HEK293 (cell line): ENCODE measurements at regions not wholly inside any gene's neighbourhood (a gene's known extent, or its start where the extent isn't known, plus 50 kb on each side); places are given as distances from the start of the nearest gene placed in this dataset.
A peak's percentile ranks its signal among the peaks of the same experiment; 100 is the strongest.

ENCODE experiments used
- CTCF ChIA-PET: fragments of 350-600 bp; formaldehyde crosslinking; extraction: SDS; loops from one replicate; lab custom pipeline; 2021; ENCODE audit warnings: antibody characterized with exemption; lab: Yijun Ruan, JAX
- POLR2A ChIA-PET: fragments of 300-600 bp; formaldehyde crosslinking; extraction: SDS; loops from one replicate; lab custom pipeline; 2020; ENCODE audit warnings: antibody characterized with exemption, inconsistent platforms; lab: Yijun Ruan, JAX
- H3K27ac ChIP-seq: fragments of 200-500 bp; sonication (Bioruptor generic); 2 replicates; pipeline ENCODE4 v1.5.1; 2014; ENCODE audit warnings: low read depth, low read length, control low read depth, inconsistent platforms; ENCODE audit errors: extremely low read depth
- H3K36me3 ChIP-seq, 2 experiments: fragments of 200-500 bp in 1 of 2; sonication (Bioruptor generic) in 1 of 2; 1 replicate in 1 of 2; 2 replicates in 1 of 2; pipeline ENCODE4 v1.5.1; 2014 to 2017; ENCODE audit warnings: inconsistent platforms in 2 of 2, low read length in 2 of 2; ENCODE audit not compliant: control insufficient read depth in 2 of 2, insufficient read depth in 1 of 2
- H3K4me1 ChIP-seq: fragments of 200-500 bp; sonication (Bioruptor generic); 2 replicates; pipeline ENCODE4 v1.5.1; 2014; ENCODE audit warnings: mild to moderate bottlenecking, low read length, inconsistent platforms; ENCODE audit not compliant: control insufficient read depth, insufficient read depth
- H3K4me3 ChIP-seq: 2 replicates; pipeline ENCODE4 v1.5.1; 2011; ENCODE audit warnings: low read depth, mild to moderate bottlenecking, control low read depth, low read length, moderate library complexity
- H3K9me3 ChIP-seq: fragments of 200-500 bp; sonication (Bioruptor generic); 2 replicates; pipeline ENCODE4 v1.5.1; 2014; ENCODE audit warnings: low read depth, low read length, inconsistent platforms; ENCODE audit not compliant: control insufficient read depth, insufficient read depth
- ATF2 ChIP-seq: fragments of 450-650 bp; formaldehyde crosslinking; IDR thresholded peaks from 2 replicates; pipeline ENCODE4 v1.5.1; 2016; ENCODE audit warnings: missing biosample characterization, missing genetic modification characterization, low read depth
- PBX3 ChIP-seq: sonication (generic); formaldehyde crosslinking; IDR thresholded peaks from 2 replicates; pipeline ENCODE4 v1.8.1; 2022; ENCODE audit warnings: mild to moderate bottlenecking, moderate library complexity, missing genetic modification reagents
- PRDM2 ChIP-seq: fragments of 450-650 bp; formaldehyde crosslinking; IDR thresholded peaks from 2 replicates; pipeline ENCODE4 v1.5.1; 2016; ENCODE audit warnings: missing biosample characterization, missing genetic modification characterization, borderline replicate concordance
- PRDM6 ChIP-seq: fragments of 450-650 bp; formaldehyde crosslinking; IDR thresholded peaks from 2 replicates; pipeline ENCODE4 v1.5.1; 2017; ENCODE audit warnings: missing biosample characterization, missing genetic modification characterization
- SP3 ChIP-seq: fragments of 450-650 bp; formaldehyde crosslinking; IDR thresholded peaks from 2 replicates; pipeline ENCODE4 v1.5.1; 2016; ENCODE audit warnings: missing biosample characterization, missing genetic modification characterization
- SP7 ChIP-seq: fragments of 450-650 bp; formaldehyde crosslinking; IDR thresholded peaks from 2 replicates; pipeline ENCODE4 v1.5.1; 2016; ENCODE audit warnings: missing biosample characterization, missing genetic modification characterization
- WT1 ChIP-seq: fragments of 450-650 bp; formaldehyde crosslinking; IDR thresholded peaks from 2 replicates; pipeline ENCODE4 v1.5.1; 2016; ENCODE audit warnings: missing biosample characterization, missing genetic modification characterization
- ZNF2 ChIP-seq: fragments of 450-650 bp; formaldehyde crosslinking; IDR thresholded peaks from 2 replicates; pipeline ENCODE4 v1.5.1; 2016; ENCODE audit warnings: missing biosample characterization, missing genetic modification characterization
- ZNF274 ChIP-seq, 2 experiments: fragments of 200-500 bp in 1 of 2; fragments of 450-650 bp in 1 of 2; sonication (Bioruptor generic) in 1 of 2; formaldehyde crosslinking in 1 of 2; IDR thresholded peaks; 2 replicates each; pipeline versions ENCODE4 v1.5.1 to v1.6.1; 2014 to 2016; ENCODE audit warnings: borderline replicate concordance in 1 of 2, inconsistent platforms in 1 of 2, low read length in 1 of 2, missing biosample characterization in 1 of 2, missing genetic modification characterization in 1 of 2
- ZNF292 ChIP-seq: fragments of 450-650 bp; formaldehyde crosslinking; IDR thresholded peaks from 2 replicates; pipeline ENCODE4 v1.5.1; 2016; ENCODE audit warnings: low read depth, missing biosample characterization, missing genetic modification characterization, borderline replicate concordance
- ZNF426 ChIP-seq: fragments of 450-650 bp; formaldehyde crosslinking; IDR thresholded peaks from 2 replicates; pipeline ENCODE4 v1.5.1; 2017; ENCODE audit warnings: missing biosample characterization, missing genetic modification characterization, mild to moderate bottlenecking, inconsistent platforms, moderate library complexity
- ZNF521 ChIP-seq: fragments of 450-650 bp; formaldehyde crosslinking; IDR thresholded peaks from 2 replicates; pipeline ENCODE4 v1.5.1; 2017; ENCODE audit warnings: missing biosample characterization, mild to moderate bottlenecking, missing genetic modification characterization
- ZNF530 ChIP-seq: fragments of 450-650 bp; formaldehyde crosslinking; IDR thresholded peaks from 2 replicates; pipeline ENCODE4 v1.5.1; 2016; ENCODE audit warnings: low read depth, missing biosample characterization, missing genetic modification characterization
- ZNF596 ChIP-seq: fragments of 450-650 bp; IDR thresholded peaks from 2 replicates; pipeline ENCODE4 v1.5.0; 2018; ENCODE audit warnings: missing biosample characterization, mild to moderate bottlenecking, missing genetic modification characterization, moderate library complexity
- ZNF624 ChIP-seq: fragments of 450-650 bp; formaldehyde crosslinking; IDR thresholded peaks from 2 replicates; pipeline ENCODE4 v1.5.1; 2017; ENCODE audit warnings: missing biosample characterization, missing genetic modification characterization
- ZNF654 ChIP-seq: fragments of 450-650 bp; formaldehyde crosslinking; IDR thresholded peaks from 2 replicates; pipeline ENCODE4 v1.5.1; 2016; ENCODE audit warnings: low read depth, missing biosample characterization, missing genetic modification characterization

- TF ChIP-seq PRDM2 (tag by site-specific recombination) (no peak), ZNF292 (tag by site-specific recombination) (no peak), ZNF654 (tag by site-specific recombination) (no peak), ZNF426 (tag by site-specific recombination) (no peak), ZNF624 (tag by site-specific recombination) (no peak), ZNF530 (tag by site-specific recombination) (no peak), ZNF2 (tag by site-specific recombination) (no peak), SP7 (tag by site-specific recombination) (no peak)
- TF ChIP-seq, all 188 proteins: peak for 0
These were observed 138.2 kb downstream of the GAS1 start (continued) for GRCh38 chr9:86809151-86809550.

GRCh38 chr9:86807367-86807976, 139.8 kb downstream of the GAS1 start:
- Histone ChIP-seq H3K36me3 (no peaks in the 10 kb centered on the region), H3K9me3 (no peaks in the 10 kb centered on the region), H3K4me1 (no peaks in the 10 kb centered on the region), H3K4me3 (no peak overlapping the region), H3K27ac (no peak overlapping the region)
- ChIA-PET POLR2A (no interaction called here), CTCF (interaction anchor here (0.6 kb wide), 1 partner anchor 62 kb away, joined by 4 read pairs; no protein-coding TSS in a partner anchor)
- TF ChIP-seq SP3 (tag by site-specific recombination): no peak
- TF ChIP-seq ZNF521 (tag by site-specific recombination): no peak
- no peak for TF ChIP-seq ZNF274 (IDR thresholded peaks at IDR 0.05; ENCODE audit: low read length)
- TF ChIP-seq ZNF274 (tag by site-specific recombination; IDR thresholded peaks at IDR 0.05; ENCODE audit: borderline replicate concordance): no peak
- no peak for TF ChIP-seq ZNF596 (tag by site-specific recombination)
- TF ChIP-seq ATF2 (tag by site-specific recombination): peak; percentile 41; the same call in 1 of the 2 replicates

GRCh38 chr9:86804011-86804410, 143.3 kb downstream of the GAS1 start:
- ChIA-PET CTCF (interaction anchor here (1.0 to 1.2 kb wide), 2 partner anchors 11 to 167 kb away, joined by 3 read pairs; no protein-coding TSS in a partner anchor), POLR2A (no interaction called here)
- H3K27ac ChIP-seq: no peak overlapping the region
- no peak overlapping the region for H3K4me3 ChIP-seq
- H3K36me3 ChIP-seq: no peaks in the 10 kb centered on the region
- no peaks in the 10 kb centered on the region for H3K4me1 ChIP-seq
- no peaks in the 10 kb centered on the region for H3K9me3 ChIP-seq
- no peak for TF ChIP-seq PBX3
- TF ChIP-seq PRDM6 (tag by site-specific recombination): no peak
- no peak for TF ChIP-seq WT1 (tag by site-specific recombination)
